HepG2 (cell line): ENCODE measurements at regions not wholly inside any gene's neighbourhood (a gene's known extent, or its start where the extent isn't known, plus 50 kb on each side); places are given as distances from the start of the nearest gene placed in this dataset.

Experiments
- CTCF ChIP-seq: sonication (generic); formaldehyde crosslinking; IDR thresholded peaks from 2 replicates; pipeline ENCODE4 v1.5.0; 2020; ENCODE audit warnings: mild to moderate bottlenecking, missing genetic modification reagents, moderate library complexity
- FOXM1 ChIP-seq: sonication (generic); formaldehyde crosslinking; IDR thresholded peaks from 2 replicates; pipeline ENCODE4 v1.5.0; 2020; ENCODE audit warnings: missing genetic modification reagents
- GPBP1L1 ChIP-seq: sonication (generic); formaldehyde crosslinking; IDR thresholded peaks from 2 replicates; pipeline ENCODE4 v1.5.0; 2020; ENCODE audit warnings: mild to moderate bottlenecking, missing genetic modification reagents
- HBP1 ChIP-seq: IDR thresholded peaks from 2 replicates; pipeline ENCODE4 v1.6.1; 2016; ENCODE audit warnings: low read depth, control low read depth
- JUND ChIP-seq: sonication (generic); formaldehyde crosslinking; IDR thresholded peaks from 2 replicates; pipeline ENCODE4 v1.8.0; 2022; ENCODE audit warnings: mild to moderate bottlenecking, missing genetic modification reagents
- MEIS1 ChIP-seq: sonication (generic); formaldehyde crosslinking; IDR thresholded peaks from 2 replicates; pipeline ENCODE4 v1.9.0; 2021; ENCODE audit warnings: mild to moderate bottlenecking, missing genetic modification reagents, moderate library complexity, borderline replicate concordance
- ZFP36L1 ChIP-seq: sonication (generic); formaldehyde crosslinking; IDR thresholded peaks from 2 replicates; pipeline ENCODE4 v1.8.0; 2022; ENCODE audit warnings: mild to moderate bottlenecking, missing genetic modification reagents, moderate library complexity
- ZNF572 ChIP-seq: sonication (generic); formaldehyde crosslinking; IDR thresholded peaks from 2 replicates; pipeline ENCODE4 v1.5.1; 2020; ENCODE audit warnings: mild to moderate bottlenecking, missing genetic modification reagents
- ZNF878 ChIP-seq: sonication (generic); formaldehyde crosslinking; IDR thresholded peaks from 2 replicates; pipeline ENCODE4 v1.8.1; 2023; ENCODE audit warnings: mild to moderate bottlenecking, missing genetic modification reagents, moderate library complexity
- TF ChIP-seq, protein P1 (sequence below): sonication (generic); formaldehyde crosslinking; IDR thresholded peaks from 2 replicates; pipeline ENCODE4 v1.4.0; 2020; ENCODE audit warnings: missing genetic modification reagents

DNA sequence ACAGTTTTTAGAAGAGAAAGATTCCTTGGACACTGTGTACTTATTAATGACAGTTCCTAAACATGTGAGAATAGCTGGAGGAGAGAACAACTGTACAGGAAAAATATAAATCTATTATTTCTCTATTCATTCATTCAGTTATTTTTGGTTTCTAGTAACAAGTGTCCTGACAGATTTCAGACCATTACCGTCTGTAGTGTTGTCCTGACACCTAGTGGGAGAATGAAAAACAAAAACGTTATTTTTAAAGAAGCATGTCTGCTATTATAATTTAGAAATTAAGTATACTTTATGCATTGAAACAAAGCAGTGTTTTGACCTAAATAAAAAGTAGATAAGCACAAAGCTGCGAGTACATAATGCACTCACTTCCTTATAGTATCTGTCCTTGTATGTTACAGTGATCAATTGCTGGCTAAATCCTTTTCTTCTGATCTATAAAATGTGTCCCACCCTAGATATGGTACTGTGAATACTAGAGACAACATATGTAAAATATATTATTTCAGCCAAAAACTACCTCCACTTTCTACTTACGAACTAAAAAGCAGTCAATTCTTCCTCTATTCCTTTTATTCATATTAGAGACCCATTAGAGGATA, 575.6 kb downstream of the ARL4A start:
- no peak for TF ChIP-seq HBP1 (CRISPR knock-in tag)
- TF ChIP-seq JUND (CRISPR knock-in tag), result no peak
- TF ChIP-seq CTCF (CRISPR knock-in tag), result peak; percentile 64
- TF ChIP-seq, protein P1, sequence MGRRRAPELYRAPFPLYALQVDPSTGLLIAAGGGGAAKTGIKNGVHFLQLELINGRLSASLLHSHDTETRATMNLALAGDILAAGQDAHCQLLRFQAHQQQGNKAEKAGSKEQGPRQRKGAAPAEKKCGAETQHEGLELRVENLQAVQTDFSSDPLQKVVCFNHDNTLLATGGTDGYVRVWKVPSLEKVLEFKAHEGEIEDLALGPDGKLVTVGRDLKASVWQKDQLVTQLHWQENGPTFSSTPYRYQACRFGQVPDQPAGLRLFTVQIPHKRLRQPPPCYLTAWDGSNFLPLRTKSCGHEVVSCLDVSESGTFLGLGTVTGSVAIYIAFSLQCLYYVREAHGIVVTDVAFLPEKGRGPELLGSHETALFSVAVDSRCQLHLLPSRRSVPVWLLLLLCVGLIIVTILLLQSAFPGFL (CRISPR knock-in tag), result no peak
- no peak for TF ChIP-seq FOXM1 (CRISPR knock-in tag)
- no peak for TF ChIP-seq ZNF878 (CRISPR knock-in tag)
- TF ChIP-seq GPBP1L1 (CRISPR knock-in tag), result no peak
- no peak for TF ChIP-seq ZNF572 (CRISPR knock-in tag)
- TF ChIP-seq ZFP36L1 (CRISPR knock-in tag), result no peak
- TF ChIP-seq MEIS1 (CRISPR knock-in tag), result no peak
